ENCODE measurements at regions not wholly inside any gene's neighbourhood (a gene's known extent, or its start where the extent isn't known, plus 50 kb on each side); places are given as distances from the start of the nearest gene placed in this dataset.

GRCh38 chr16:82260212-82260795 lies 90.3 kb upstream of the MPHOSPH6 start:
- POLR2A ChIA-PET, result no interaction called here
- Histone ChIP-seq H3K27ac (ENCODE audit: extremely low read length, insufficient read depth, low read length) (no peak overlapping the region), H3K4me2 (ENCODE audit: low read depth, low read length) (no peak overlapping the region), H3K9me3 (ENCODE audit: low read length) (no peaks in the 10 kb centered on the region), H3K36me3 (replicated peaks in 1 of 2; ENCODE audit: control insufficient read depth in 1 of 2, insufficient read depth in 2 of 2, low read length in 2 of 2) (no peaks in the 10 kb centered on the region), H2AFZ (ENCODE audit: low read length) (no peak overlapping the region), H3K4me1 (ENCODE audit: insufficient read depth, low read length) (peaks cover 9% of the 10 kb centered on the region), H3K79me2 (ENCODE audit: insufficient read depth, low read length) (no peaks in the 10 kb centered on the region), H3K9ac (ENCODE audit: insufficient read depth, low read depth, low read length) (no peak overlapping the region), H3K4me3 (replicated peaks in 1 of 3; ENCODE audit: insufficient read depth in 1 of 3, low read depth in 2 of 3, low read length in 3 of 3) (no peak overlapping the region), H4K20me1 (ENCODE audit: insufficient read depth, low read length) (no peaks in the 10 kb centered on the region), H3K27me3 (ENCODE audit: control insufficient read depth in 1 of 2, insufficient read depth in 2 of 2, low read length in 2 of 2) (peaks cover 0 to 10% of the 10 kb centered on the region in 2 experiments; a peak in 1 of 5 replicates)
- whole genome bisulfite sequencing (ENCODE audit: low lambda C conversion rate), result 7% methylated on average over 6 of the region's 6 CpGs
- ATAC-seq (no peak), DNase-seq (ENCODE audit: low spot score) (no peak), FAIRE-seq (no peak)
- intact Hi-C loops (cut with micrococcal nuclease; ENCODE audit: unreplicated experiment) (no loop called here), in situ Hi-C loops (cut with HindIII; ENCODE audit: extremely low pct_ligation_motif_present, low pct_unique_long_range_greater_than_20kb) (loop anchor here (5.0 to 25.0 kb wide), 4 partner anchors 202 to 952 kb away; no protein-coding TSS in a partner anchor)
- BruUV-seq (replicated peaks), result no TSS peak
- CTCF ChIA-PET (ENCODE audit: low intra/inter-chr PET ratio, low total read pairs), result no interaction called here
- TF ChIP-seq ZNF616 (CRISPR knock-in tag; IDR thresholded peaks at IDR 0.05; ENCODE audit: low read depth) (no peak), SNAPC4 (CRISPR knock-in tag; IDR thresholded peaks at IDR 0.05) (no peak), ZNF30 (CRISPR knock-in tag; IDR thresholded peaks at IDR 0.05) (no peak), ELK4 (CRISPR knock-in tag; IDR thresholded peaks at IDR 0.05; ENCODE audit: borderline replicate concordance) (no peak), ZNF230 (CRISPR knock-in tag; IDR thresholded peaks at IDR 0.05) (no peak), ZNF691 (CRISPR knock-in tag; IDR thresholded peaks at IDR 0.05; ENCODE audit: borderline replicate concordance, low read depth) (no peak), ZBTB4 (CRISPR knock-in tag; IDR thresholded peaks at IDR 0.05; ENCODE audit: borderline replicate concordance) (no peak), SMYD3 (CRISPR knock-in tag; IDR thresholded peaks at IDR 0.05) (no peak), KDM5B (CRISPR knock-in tag; IDR thresholded peaks at IDR 0.05; ENCODE audit: borderline replicate concordance) (no peak), PPARG (CRISPR knock-in tag; conservative IDR thresholded peaks at IDR 0.05) (no peak), ATF3 (CRISPR knock-in tag; IDR thresholded peaks at IDR 0.05) (no peak), ZNF841 (CRISPR knock-in tag; IDR thresholded peaks at IDR 0.05; ENCODE audit: borderline replicate concordance) (no peak), ZNF180 (CRISPR knock-in tag; IDR thresholded peaks at IDR 0.05; ENCODE audit: borderline replicate concordance, low read depth) (no peak), ONECUT2 (CRISPR knock-in tag; IDR thresholded peaks at IDR 0.05) (no peak)
